ENCODE measurements at regions not wholly inside any gene's neighbourhood (a gene's known extent, or its start where the extent isn't known, plus 50 kb on each side); places are given as distances from the start of the nearest gene placed in this dataset.

- no peaks in the 10 kb centered on the region for H3K4me1 ChIP-seq (ENCODE audit: control insufficient read depth in 2 of 3, insufficient read depth in 2 of 3, low read depth in 1 of 3, low read length in 3 of 3)
- FAIRE-seq (no peak), DNase-seq (no peak)
- no peaks in the 10 kb centered on the region for H3K9me3 ChIP-seq (ENCODE audit: control insufficient read depth in 2 of 3, insufficient read depth in 1 of 3, low read length in 3 of 3)
- no peak overlapping the region for H3K4me3 ChIP-seq (ENCODE audit: low read length in 3 of 3)
- TF ChIP-seq CTCF (IDR thresholded peaks at IDR 0.05; ENCODE audit: borderline replicate concordance, extremely low read depth, insufficient read depth), result no peak
- no peaks in the 10 kb centered on the region for H3K36me3 ChIP-seq (ENCODE audit: control insufficient read depth in 2 of 3, insufficient read depth in 3 of 3, low read length in 3 of 3)
- no peaks in the 10 kb centered on the region for H3K27me3 ChIP-seq (ENCODE audit: control insufficient read depth, insufficient read depth, low read length)
- intact Hi-C loops (cut with DNase I), result no loop called here
- H3K9ac ChIP-seq (ENCODE audit: low read length in 3 of 3), result no peak overlapping the region
- H3K27ac ChIP-seq (ENCODE audit: low read depth in 2 of 2, low read length in 2 of 2), result no peak overlapping the region
These were observed 475.8 kb upstream of the SLC39A10 start for GRCh38 chr2:195181059-195181705.

GRCh38 chr2:195168369-195168768 is 488.7 kb upstream of the SLC39A10 start:
- no peak for TF ChIP-seq CTCF (IDR thresholded peaks at IDR 0.05; ENCODE audit: borderline replicate concordance, extremely low read depth, insufficient read depth)
- no peaks in the 10 kb centered on the region for H3K27me3 ChIP-seq (ENCODE audit: control insufficient read depth, insufficient read depth, low read length)
- H3K36me3 ChIP-seq (ENCODE audit: control insufficient read depth in 2 of 3, insufficient read depth in 3 of 3, low read length in 3 of 3), result no peaks in the 10 kb centered on the region
- no peak overlapping the region for H3K9ac ChIP-seq (ENCODE audit: low read length in 3 of 3)
- FAIRE-seq, result no peak
- no peaks in the 10 kb centered on the region for H3K9me3 ChIP-seq (ENCODE audit: control insufficient read depth in 2 of 3, insufficient read depth in 1 of 3, low read length in 3 of 3)
- H3K4me3 ChIP-seq (ENCODE audit: low read length in 3 of 3), result no peak overlapping the region
- DNase-seq, result no peak
- H3K27ac ChIP-seq (ENCODE audit: low read depth in 2 of 2, low read length in 2 of 2), result no peak overlapping the region
- H3K4me1 ChIP-seq (ENCODE audit: control insufficient read depth in 2 of 3, insufficient read depth in 2 of 3, low read depth in 1 of 3, low read length in 3 of 3), result no peaks in the 10 kb centered on the region
- intact Hi-C loops (cut with DNase I), result no loop called here

DNA sequence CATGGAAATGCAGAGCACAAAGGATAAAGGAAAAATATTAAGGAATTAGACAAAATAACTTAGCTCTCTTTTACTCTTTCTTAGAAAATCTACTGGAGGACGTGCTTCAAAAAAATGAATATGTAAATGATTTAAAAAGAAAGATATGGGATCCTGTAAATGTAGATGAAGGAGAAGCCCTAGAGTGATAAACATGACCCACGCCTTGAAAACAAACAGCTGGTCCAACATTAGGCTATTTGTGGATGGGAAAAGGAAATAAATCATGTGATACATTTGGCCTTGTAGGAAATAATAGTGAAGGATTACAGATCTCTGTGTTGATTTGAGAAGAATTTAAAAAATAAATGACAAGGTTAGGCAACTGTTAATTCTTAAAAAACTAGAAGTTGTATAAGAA is 492.1 kb upstream of the SLC39A10 start:
- no peak for FAIRE-seq
- Histone ChIP-seq H3K4me1 (ENCODE audit: control insufficient read depth in 2 of 3, insufficient read depth in 2 of 3, low read depth in 1 of 3, low read length in 3 of 3) (no peaks in the 10 kb centered on the region), H3K36me3 (ENCODE audit: control insufficient read depth in 2 of 3, insufficient read depth in 3 of 3, low read length in 3 of 3) (no peaks in the 10 kb centered on the region), H3K9me3 (ENCODE audit: control insufficient read depth in 2 of 3, insufficient read depth in 1 of 3, low read length in 3 of 3) (no peaks in the 10 kb centered on the region), H3K27me3 (ENCODE audit: control insufficient read depth, insufficient read depth, low read length) (no peaks in the 10 kb centered on the region), H3K4me3 (ENCODE audit: low read length in 3 of 3) (no peak overlapping the region), H3K27ac (ENCODE audit: low read depth in 2 of 2, low read length in 2 of 2) (no peak overlapping the region), H3K9ac (ENCODE audit: low read length in 3 of 3) (no peak overlapping the region)
- DNase-seq, result no peak
- TF ChIP-seq CTCF (IDR thresholded peaks at IDR 0.05; ENCODE audit: borderline replicate concordance, extremely low read depth, insufficient read depth), result no peak
- intact Hi-C loops (cut with DNase I), result no loop called here

GRCh38 chr2:195162918-195163317 is 494.1 kb upstream of the SLC39A10 start:
- Histone ChIP-seq H3K4me3 (ENCODE audit: low read length in 3 of 3) (no peak overlapping the region), H3K4me1 (ENCODE audit: control insufficient read depth in 2 of 3, insufficient read depth in 2 of 3, low read depth in 1 of 3, low read length in 3 of 3) (no peaks in the 10 kb centered on the region), H3K36me3 (ENCODE audit: control insufficient read depth in 2 of 3, insufficient read depth in 3 of 3, low read length in 3 of 3) (no peaks in the 10 kb centered on the region), H3K9ac (ENCODE audit: low read length in 3 of 3) (no peak overlapping the region), H3K27me3 (ENCODE audit: control insufficient read depth, insufficient read depth, low read length) (no peaks in the 10 kb centered on the region), H3K27ac (ENCODE audit: low read depth in 2 of 2, low read length in 2 of 2) (no peak overlapping the region), H3K9me3 (ENCODE audit: control insufficient read depth in 2 of 3, insufficient read depth in 1 of 3, low read length in 3 of 3) (no peaks in the 10 kb centered on the region)
- FAIRE-seq (no peak), DNase-seq (no peak)
- intact Hi-C loops (cut with DNase I), result no loop called here
- TF ChIP-seq CTCF (IDR thresholded peaks at IDR 0.05; ENCODE audit: borderline replicate concordance, extremely low read depth, insufficient read depth), result no peak
